K562 (cell line): ENCODE measurements at regions not wholly inside any gene's neighbourhood (a gene's known extent, or its start where the extent isn't known, plus 50 kb on each side); places are given as distances from the start of the nearest gene placed in this dataset.

Experiments used
- EHMT2 ChIP-seq: fragments of 450-650 bp; IDR thresholded peaks from 2 replicates; pipeline ENCODE4 v1.6.1; 2018; ENCODE audit warnings: antibody characterized with exemption
- ELF1 ChIP-seq: fragments of 200-800 bp; sonication (Bioruptor generic); IDR thresholded peaks from 2 replicates; pipeline ENCODE4 v1.6.1; 2016; ENCODE audit warnings: missing genetic modification characterization, missing compliant biosample characterization
- FIP1L1 ChIP-seq: fragments of 200-400 bp; formaldehyde crosslinking; IDR thresholded peaks from 2 replicates; pipeline ENCODE4 v1.6.1; 2018; ENCODE audit warnings: mild to moderate bottlenecking, low read depth, low read length; ENCODE audit not compliant: poor library complexity, severe bottlenecking
- FOXA1 ChIP-seq: fragments of 450-650 bp; IDR thresholded peaks from 2 replicates; pipeline ENCODE4 v1.6.1; 2016; ENCODE audit warnings: mild to moderate bottlenecking, borderline replicate concordance
- HEY1 ChIP-seq: fragments of 250-450 bp; sonication (Bioruptor Pico); IDR thresholded peaks from 2 replicates; pipeline ENCODE4 v1.5.0; 2020; ENCODE audit warnings: mild to moderate bottlenecking, moderate library complexity, borderline replicate concordance
- JUN ChIP-seq, 2 experiments: sonication (generic) in 1 of 2; formaldehyde crosslinking in 1 of 2; IDR thresholded peaks; 2 replicates each; pipeline versions ENCODE4 v1.6.1 to v1.8.0; 2012 to 2022; ENCODE audit warnings: borderline replicate concordance in 2 of 2, mild to moderate bottlenecking in 2 of 2, improper control_type of control experiment in 1 of 2, low read depth in 1 of 2, low read length in 1 of 2, missing genetic modification reagents in 1 of 2
- NFYB ChIP-seq: IDR thresholded peaks from 2 replicates; pipeline ENCODE4 v1.6.1; 2011; ENCODE audit warnings: mild to moderate bottlenecking, moderate library complexity; ENCODE audit not compliant: insufficient read length; ENCODE audit errors: extremely low read depth
- PHF8 ChIP-seq: fragments of 200-600 bp; sonication (generic); IDR thresholded peaks from 2 replicates; pipeline ENCODE4 v1.6.1; 2012; ENCODE audit warnings: mixed run types, mild to moderate bottlenecking, inconsistent platforms, low read length, moderate library complexity, borderline replicate concordance
- SRSF7 ChIP-seq: fragments of 200-400 bp; formaldehyde crosslinking; optimal IDR thresholded peaks from 2 replicates; pipeline ENCODE3; 2017; ENCODE audit warnings: mild to moderate bottlenecking, low read depth, low read length
- ZKSCAN3 ChIP-seq: fragments of 250-450 bp; sonication (Bioruptor Pico); IDR thresholded peaks from 2 replicates; pipeline ENCODE4 v1.4.0; 2020
- ZNF766 ChIP-seq: fragments of 200-800 bp; sonication (Bioruptor generic); conservative IDR thresholded peaks from 2 replicates; pipeline ENCODE4 v1.6.1; 2016; ENCODE audit warnings: missing genetic modification characterization, missing compliant biosample characterization
- TF ChIP-seq, protein P1 (sequence below): fragments of 250-450 bp; sonication (Bioruptor Pico); IDR thresholded peaks from 2 replicates; pipeline ENCODE4 v1.4.0; 2020; ENCODE audit warnings: mild to moderate bottlenecking, moderate library complexity
- TF ChIP-seq, protein P2 (sequence below): sonication (generic); formaldehyde crosslinking; IDR thresholded peaks from 2 replicates; pipeline ENCODE4 v1.8.1; 2023; ENCODE audit warnings: mild to moderate bottlenecking, missing genetic modification reagents

DNA sequence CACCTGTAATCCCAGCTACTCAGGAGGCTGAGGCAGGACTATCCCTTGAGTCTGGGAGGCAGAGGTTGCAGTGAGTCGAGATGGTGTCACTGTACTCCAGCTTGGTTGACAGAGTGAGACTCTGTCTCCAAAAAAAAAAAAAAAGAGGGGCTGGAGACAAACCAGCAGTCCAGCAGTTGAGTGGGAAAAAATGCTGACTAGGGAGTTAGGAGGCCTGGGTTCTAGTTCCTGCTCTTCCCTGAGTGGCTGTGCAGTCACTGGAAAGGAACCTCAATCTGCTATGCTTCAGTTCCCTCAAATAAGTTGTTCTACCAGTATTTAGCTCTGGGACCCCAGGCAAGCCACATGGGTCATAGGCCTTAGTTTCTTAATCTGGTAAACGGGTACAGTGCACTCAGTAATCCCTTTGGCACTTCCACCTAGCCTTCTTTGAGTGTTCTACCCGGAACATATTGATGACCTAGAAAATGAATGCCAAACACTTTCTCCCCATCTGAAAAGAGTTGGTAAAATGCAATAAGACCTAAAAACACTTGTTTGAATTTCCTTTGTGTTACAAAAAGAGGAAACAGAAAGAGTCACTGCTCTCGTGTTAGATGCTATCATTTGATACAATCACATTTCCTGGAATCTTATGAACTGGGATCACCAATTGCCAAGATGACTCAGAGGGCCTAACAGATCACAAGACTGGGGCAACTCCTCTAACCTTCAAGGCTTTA, 99.3 kb upstream of the EGFL6 start:
- no peak for TF ChIP-seq EHMT2
- no peak for TF ChIP-seq NFYB
- TF ChIP-seq, protein P1, sequence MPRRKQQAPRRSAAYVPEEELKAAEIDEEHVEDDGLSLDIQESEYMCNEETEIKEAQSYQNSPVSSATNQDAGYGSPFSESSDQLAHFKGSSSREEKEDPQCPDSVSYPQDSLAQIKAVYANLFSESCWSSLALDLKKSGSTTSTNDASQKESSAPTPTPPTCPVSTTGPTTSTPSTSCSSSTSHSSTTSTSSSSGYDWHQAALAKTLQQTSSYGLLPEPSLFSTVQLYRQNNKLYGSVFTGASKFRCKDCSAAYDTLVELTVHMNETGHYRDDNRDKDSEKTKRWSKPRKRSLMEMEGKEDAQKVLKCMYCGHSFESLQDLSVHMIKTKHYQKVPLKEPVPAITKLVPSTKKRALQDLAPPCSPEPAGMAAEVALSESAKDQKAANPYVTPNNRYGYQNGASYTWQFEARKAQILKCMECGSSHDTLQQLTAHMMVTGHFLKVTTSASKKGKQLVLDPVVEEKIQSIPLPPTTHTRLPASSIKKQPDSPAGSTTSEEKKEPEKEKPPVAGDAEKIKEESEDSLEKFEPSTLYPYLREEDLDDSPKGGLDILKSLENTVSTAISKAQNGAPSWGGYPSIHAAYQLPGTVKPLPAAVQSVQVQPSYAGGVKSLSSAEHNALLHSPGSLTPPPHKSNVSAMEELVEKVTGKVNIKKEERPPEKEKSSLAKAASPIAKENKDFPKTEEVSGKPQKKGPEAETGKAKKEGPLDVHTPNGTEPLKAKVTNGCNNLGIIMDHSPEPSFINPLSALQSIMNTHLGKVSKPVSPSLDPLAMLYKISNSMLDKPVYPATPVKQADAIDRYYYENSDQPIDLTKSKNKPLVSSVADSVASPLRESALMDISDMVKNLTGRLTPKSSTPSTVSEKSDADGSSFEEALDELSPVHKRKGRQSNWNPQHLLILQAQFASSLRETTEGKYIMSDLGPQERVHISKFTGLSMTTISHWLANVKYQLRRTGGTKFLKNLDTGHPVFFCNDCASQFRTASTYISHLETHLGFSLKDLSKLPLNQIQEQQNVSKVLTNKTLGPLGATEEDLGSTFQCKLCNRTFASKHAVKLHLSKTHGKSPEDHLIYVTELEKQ (CRISPR knock-in tag): no peak
- no peak for TF ChIP-seq FIP1L1
- TF ChIP-seq ELF1 (tag): no peak
- no peak for TF ChIP-seq ZKSCAN3
- no peak for TF ChIP-seq SRSF7
- TF ChIP-seq FOXA1: no peak
- TF ChIP-seq ZNF766 (CRISPR knock-in tag): no peak
- TF ChIP-seq HEY1 (CRISPR knock-in tag): no peak
- no peak for TF ChIP-seq PHF8
- TF ChIP-seq, protein P2, sequence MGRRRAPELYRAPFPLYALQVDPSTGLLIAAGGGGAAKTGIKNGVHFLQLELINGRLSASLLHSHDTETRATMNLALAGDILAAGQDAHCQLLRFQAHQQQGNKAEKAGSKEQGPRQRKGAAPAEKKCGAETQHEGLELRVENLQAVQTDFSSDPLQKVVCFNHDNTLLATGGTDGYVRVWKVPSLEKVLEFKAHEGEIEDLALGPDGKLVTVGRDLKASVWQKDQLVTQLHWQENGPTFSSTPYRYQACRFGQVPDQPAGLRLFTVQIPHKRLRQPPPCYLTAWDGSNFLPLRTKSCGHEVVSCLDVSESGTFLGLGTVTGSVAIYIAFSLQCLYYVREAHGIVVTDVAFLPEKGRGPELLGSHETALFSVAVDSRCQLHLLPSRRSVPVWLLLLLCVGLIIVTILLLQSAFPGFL: no peak
- TF ChIP-seq JUN (IDR thresholded peaks at IDR 0.05; ENCODE audit: borderline replicate concordance, low read depth, low read length): no peak
- TF ChIP-seq JUN (CRISPR knock-in tag; IDR thresholded peaks at IDR 0.05; ENCODE audit: borderline replicate concordance): no peak
